ENCODE measurements at regions not wholly inside any gene's neighbourhood (a gene's known extent, or its start where the extent isn't known, plus 50 kb on each side); places are given as distances from the start of the nearest gene placed in this dataset.

DNA sequence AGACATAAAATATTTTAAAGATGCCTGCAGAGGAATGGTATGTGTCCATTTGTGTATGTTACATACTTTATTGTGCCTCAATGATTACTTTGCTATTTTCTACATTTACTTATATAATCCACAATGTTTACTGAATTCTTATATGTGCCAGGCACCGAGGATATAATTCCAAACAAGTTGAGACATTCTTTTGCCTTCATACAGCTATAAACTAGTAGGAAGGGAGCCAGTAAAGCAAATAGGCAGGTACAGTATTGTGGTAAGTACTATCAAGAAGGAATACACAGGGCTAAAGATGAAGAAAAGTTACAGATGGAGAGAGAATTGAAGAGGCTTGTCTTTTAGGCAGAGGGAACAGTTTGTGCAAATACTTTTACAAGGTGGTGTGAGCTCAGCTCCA is 131.6 kb downstream of the DISP1 start (continued):
- no peak for TF ChIP-seq MEIS1 (CRISPR knock-in tag; IDR thresholded peaks at IDR 0.05; ENCODE audit: borderline replicate concordance)

DNA sequence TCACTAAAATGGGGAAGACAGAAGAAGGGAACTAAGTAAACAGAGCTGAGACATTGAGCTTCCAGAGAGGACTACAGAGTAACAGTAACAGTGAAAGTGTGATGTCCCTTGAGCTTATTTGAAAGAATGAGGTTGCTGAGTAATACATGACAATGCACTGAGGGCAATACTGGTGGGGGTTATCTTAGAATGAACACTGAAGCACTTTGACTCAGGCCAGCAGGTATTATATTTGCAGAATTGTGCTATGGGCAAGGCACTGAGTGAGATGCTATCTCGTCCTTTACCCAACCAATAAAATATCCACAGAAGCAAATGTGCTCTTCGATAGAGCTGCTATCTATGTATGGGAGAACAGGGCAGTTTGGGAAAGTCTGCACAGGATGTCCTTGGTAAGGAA is 133.2 kb downstream of the DISP1 start:
- Histone ChIP-seq H3K9me3 (ENCODE audit: control insufficient read depth, insufficient read depth, low read depth, low read length) (no peaks in the 10 kb centered on the region), H3K27ac (ENCODE audit: extremely low read depth, low read depth, low read length) (no peak overlapping the region), H3K36me3 (ENCODE audit: control insufficient read depth in 2 of 2, insufficient read depth in 1 of 2, low read length in 2 of 2) (peaks cover 0 to 3% of the 10 kb centered on the region in 2 experiments; a peak in 2 of 3 replicates), H3K4me1 (ENCODE audit: control insufficient read depth, insufficient read depth, low read length) (no peaks in the 10 kb centered on the region), H3K4me3 (ENCODE audit: low read depth, low read length) (no peak overlapping the region)
- ChIA-PET POLR2A (no interaction called here), CTCF (no interaction called here)
- no peak for TF ChIP-seq ZNF404 (tag by site-specific recombination; IDR thresholded peaks at IDR 0.05)
- no peak for TF ChIP-seq ZNF629 (tag by site-specific recombination; IDR thresholded peaks at IDR 0.05)
- TF ChIP-seq, protein P1, sequence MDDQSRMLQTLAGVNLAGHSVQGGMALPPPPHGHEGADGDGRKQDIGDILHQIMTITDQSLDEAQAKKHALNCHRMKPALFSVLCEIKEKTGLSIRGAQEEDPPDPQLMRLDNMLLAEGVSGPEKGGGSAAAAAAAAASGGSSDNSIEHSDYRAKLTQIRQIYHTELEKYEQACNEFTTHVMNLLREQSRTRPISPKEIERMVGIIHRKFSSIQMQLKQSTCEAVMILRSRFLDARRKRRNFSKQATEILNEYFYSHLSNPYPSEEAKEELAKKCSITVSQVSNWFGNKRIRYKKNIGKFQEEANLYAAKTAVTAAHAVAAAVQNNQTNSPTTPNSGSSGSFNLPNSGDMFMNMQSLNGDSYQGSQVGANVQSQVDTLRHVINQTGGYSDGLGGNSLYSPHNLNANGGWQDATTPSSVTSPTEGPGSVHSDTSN (CRISPR knock-in tag; IDR thresholded peaks at IDR 0.05): no peak
- TF ChIP-seq, protein P2, sequence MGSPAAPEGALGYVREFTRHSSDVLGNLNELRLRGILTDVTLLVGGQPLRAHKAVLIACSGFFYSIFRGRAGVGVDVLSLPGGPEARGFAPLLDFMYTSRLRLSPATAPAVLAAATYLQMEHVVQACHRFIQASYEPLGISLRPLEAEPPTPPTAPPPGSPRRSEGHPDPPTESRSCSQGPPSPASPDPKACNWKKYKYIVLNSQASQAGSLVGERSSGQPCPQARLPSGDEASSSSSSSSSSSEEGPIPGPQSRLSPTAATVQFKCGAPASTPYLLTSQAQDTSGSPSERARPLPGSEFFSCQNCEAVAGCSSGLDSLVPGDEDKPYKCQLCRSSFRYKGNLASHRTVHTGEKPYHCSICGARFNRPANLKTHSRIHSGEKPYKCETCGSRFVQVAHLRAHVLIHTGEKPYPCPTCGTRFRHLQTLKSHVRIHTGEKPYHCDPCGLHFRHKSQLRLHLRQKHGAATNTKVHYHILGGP (tag by site-specific recombination; IDR thresholded peaks at IDR 0.05): no peak
- TF ChIP-seq HOXA7 (CRISPR knock-in tag; IDR thresholded peaks at IDR 0.05; ENCODE audit: borderline replicate concordance): no peak
- TF ChIP-seq KLF10 (tag by site-specific recombination; IDR thresholded peaks at IDR 0.05): no peak
- TF ChIP-seq, protein P3, sequence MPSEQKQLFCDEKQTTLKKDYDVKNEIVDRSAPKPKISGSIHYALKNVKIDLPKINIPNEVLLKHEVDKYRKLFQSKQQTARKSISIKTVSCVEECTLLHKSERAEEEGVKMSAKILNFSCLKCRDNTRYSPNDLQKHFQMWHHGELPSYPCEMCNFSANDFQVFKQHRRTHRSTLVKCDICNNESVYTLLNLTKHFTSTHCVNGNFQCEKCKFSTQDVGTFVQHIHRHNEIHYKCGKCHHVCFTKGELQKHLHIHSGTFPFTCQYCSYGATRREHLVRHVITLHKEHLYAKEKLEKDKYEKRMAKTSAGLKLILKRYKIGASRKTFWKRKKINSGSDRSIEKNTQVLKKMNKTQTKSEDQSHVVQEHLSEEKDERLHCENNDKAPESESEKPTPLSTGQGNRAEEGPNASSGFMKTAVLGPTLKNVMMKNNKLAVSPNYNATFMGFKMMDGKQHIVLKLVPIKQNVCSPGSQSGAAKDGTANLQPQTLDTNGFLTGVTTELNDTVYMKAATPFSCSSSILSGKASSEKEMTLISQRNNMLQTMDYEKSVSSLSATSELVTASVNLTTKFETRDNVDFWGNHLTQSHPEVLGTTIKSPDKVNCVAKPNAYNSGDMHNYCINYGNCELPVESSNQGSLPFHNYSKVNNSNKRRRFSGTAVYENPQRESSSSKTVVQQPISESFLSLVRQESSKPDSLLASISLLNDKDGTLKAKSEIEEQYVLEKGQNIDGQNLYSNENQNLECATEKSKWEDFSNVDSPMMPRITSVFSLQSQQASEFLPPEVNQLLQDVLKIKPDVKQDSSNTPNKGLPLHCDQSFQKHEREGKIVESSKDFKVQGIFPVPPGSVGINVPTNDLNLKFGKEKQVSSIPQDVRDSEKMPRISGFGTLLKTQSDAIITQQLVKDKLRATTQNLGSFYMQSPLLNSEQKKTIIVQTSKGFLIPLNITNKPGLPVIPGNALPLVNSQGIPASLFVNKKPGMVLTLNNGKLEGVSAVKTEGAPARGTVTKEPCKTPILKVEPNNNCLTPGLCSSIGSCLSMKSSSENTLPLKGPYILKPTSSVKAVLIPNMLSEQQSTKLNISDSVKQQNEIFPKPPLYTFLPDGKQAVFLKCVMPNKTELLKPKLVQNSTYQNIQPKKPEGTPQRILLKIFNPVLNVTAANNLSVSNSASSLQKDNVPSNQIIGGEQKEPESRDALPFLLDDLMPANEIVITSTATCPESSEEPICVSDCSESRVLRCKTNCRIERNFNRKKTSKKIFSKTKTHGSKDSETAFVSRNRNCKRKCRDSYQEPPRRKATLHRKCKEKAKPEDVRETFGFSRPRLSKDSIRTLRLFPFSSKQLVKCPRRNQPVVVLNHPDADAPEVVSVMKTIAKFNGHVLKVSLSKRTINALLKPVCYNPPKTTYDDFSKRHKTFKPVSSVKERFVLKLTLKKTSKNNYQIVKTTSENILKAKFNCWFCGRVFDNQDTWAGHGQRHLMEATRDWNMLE (tag by site-specific recombination; conservative IDR thresholded peaks at IDR 0.05; ENCODE audit: low read depth): no peak
- TF ChIP-seq ZNF221 (tag by site-specific recombination; IDR thresholded peaks at IDR 0.05; ENCODE audit: borderline replicate concordance): no peak
- no peak for TF ChIP-seq ZNF792 (tag by site-specific recombination; IDR thresholded peaks at IDR 0.05)
- TF ChIP-seq ZNF654 (tag by site-specific recombination; IDR thresholded peaks at IDR 0.05; ENCODE audit: low read depth): no peak
- TF ChIP-seq MYNN (tag by site-specific recombination; IDR thresholded peaks at IDR 0.05; ENCODE audit: borderline replicate concordance): no peak
- TF ChIP-seq SP3 (tag by site-specific recombination; IDR thresholded peaks at IDR 0.05): no peak
- no peak for TF ChIP-seq ZNF174 (tag by site-specific recombination; IDR thresholded peaks at IDR 0.05)
- TF ChIP-seq, protein P4, sequence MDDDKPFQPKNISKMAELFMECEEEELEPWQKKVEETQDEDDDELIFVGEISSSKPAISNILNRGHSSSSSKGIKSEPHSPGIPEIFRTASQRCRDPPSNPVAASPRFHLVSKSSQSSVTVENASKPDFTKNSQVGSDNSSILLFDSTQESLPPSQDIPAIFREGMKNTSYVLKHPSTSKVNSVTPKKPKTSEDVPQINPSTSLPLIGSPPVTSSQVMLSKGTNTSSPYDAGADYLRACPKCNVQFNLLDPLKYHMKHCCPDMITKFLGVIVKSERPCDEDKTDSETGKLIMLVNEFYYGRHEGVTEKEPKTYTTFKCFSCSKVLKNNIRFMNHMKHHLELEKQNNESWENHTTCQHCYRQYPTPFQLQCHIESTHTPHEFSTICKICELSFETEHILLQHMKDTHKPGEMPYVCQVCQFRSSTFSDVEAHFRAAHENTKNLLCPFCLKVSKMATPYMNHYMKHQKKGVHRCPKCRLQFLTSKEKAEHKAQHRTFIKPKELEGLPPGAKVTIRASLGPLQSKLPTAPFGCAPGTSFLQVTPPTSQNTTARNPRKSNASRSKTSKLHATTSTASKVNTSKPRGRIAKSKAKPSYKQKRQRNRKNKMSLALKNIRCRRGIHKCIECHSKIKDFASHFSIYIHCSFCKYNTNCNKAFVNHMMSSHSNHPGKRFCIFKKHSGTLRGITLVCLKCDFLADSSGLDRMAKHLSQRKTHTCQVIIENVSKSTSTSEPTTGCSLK (tag by site-specific recombination; IDR thresholded peaks at IDR 0.05): no peak
- TF ChIP-seq ZNF23 (tag by site-specific recombination; IDR thresholded peaks at IDR 0.05; ENCODE audit: borderline replicate concordance): no peak
- TF ChIP-seq, protein P5, sequence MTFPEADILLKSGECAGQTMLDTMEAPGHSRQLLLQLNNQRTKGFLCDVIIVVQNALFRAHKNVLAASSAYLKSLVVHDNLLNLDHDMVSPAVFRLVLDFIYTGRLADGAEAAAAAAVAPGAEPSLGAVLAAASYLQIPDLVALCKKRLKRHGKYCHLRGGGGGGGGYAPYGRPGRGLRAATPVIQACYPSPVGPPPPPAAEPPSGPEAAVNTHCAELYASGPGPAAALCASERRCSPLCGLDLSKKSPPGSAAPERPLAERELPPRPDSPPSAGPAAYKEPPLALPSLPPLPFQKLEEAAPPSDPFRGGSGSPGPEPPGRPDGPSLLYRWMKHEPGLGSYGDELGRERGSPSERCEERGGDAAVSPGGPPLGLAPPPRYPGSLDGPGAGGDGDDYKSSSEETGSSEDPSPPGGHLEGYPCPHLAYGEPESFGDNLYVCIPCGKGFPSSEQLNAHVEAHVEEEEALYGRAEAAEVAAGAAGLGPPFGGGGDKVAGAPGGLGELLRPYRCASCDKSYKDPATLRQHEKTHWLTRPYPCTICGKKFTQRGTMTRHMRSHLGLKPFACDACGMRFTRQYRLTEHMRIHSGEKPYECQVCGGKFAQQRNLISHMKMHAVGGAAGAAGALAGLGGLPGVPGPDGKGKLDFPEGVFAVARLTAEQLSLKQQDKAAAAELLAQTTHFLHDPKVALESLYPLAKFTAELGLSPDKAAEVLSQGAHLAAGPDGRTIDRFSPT (tag by site-specific recombination; IDR thresholded peaks at IDR 0.05): no peak
- TF ChIP-seq, protein P6, sequence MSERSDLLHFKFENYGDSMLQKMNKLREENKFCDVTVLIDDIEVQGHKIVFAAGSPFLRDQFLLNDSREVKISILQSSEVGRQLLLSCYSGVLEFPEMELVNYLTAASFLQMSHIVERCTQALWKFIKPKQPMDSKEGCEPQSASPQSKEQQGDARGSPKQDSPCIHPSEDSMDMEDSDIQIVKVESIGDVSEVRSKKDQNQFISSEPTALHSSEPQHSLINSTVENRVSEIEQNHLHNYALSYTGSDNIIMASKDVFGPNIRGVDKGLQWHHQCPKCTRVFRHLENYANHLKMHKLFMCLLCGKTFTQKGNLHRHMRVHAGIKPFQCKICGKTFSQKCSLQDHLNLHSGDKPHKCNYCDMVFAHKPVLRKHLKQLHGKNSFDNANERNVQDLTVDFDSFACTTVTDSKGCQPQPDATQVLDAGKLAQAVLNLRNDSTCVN (tag by site-specific recombination; optimal IDR thresholded peaks at IDR 0.05): no peak
- TF ChIP-seq ZFP69B (tag by site-specific recombination; IDR thresholded peaks at IDR 0.05): no peak
